ENCODE measurements at regions not wholly inside any gene's neighbourhood (a gene's known extent, or its start where the extent isn't known, plus 50 kb on each side); places are given as distances from the start of the nearest gene placed in this dataset.

DNA sequence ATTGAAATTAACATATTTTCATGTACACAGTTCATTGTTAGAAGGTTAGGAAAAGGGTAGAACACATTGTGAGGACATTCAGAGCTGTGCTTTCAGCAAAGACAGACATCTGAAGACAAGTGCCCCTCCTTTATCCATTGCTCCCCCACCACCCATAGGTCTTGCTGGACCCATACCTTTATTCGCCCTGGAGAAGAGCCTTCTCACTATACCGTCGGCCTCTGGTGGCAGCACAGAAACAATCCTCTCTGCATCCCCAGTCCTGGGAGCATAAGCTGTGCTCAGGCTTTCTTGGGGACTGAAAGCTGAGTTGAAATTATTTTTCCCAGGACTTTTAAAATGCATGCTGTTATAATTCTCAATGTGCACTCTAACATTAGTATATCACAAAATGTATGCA is 372.3 kb downstream of the EPHA7 start:
- TF ChIP-seq, protein P1, sequence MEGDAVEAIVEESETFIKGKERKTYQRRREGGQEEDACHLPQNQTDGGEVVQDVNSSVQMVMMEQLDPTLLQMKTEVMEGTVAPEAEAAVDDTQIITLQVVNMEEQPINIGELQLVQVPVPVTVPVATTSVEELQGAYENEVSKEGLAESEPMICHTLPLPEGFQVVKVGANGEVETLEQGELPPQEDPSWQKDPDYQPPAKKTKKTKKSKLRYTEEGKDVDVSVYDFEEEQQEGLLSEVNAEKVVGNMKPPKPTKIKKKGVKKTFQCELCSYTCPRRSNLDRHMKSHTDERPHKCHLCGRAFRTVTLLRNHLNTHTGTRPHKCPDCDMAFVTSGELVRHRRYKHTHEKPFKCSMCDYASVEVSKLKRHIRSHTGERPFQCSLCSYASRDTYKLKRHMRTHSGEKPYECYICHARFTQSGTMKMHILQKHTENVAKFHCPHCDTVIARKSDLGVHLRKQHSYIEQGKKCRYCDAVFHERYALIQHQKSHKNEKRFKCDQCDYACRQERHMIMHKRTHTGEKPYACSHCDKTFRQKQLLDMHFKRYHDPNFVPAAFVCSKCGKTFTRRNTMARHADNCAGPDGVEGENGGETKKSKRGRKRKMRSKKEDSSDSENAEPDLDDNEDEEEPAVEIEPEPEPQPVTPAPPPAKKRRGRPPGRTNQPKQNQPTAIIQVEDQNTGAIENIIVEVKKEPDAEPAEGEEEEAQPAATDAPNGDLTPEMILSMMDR (IDR thresholded peaks at IDR 0.05; ENCODE audit: low read depth, low read length, missing input control): no peak
- TF ChIP-seq RXRA (IDR thresholded peaks at IDR 0.05): no peak
- no peak for TF ChIP-seq JUND (IDR thresholded peaks at IDR 0.05)
- TF ChIP-seq, protein P2, sequence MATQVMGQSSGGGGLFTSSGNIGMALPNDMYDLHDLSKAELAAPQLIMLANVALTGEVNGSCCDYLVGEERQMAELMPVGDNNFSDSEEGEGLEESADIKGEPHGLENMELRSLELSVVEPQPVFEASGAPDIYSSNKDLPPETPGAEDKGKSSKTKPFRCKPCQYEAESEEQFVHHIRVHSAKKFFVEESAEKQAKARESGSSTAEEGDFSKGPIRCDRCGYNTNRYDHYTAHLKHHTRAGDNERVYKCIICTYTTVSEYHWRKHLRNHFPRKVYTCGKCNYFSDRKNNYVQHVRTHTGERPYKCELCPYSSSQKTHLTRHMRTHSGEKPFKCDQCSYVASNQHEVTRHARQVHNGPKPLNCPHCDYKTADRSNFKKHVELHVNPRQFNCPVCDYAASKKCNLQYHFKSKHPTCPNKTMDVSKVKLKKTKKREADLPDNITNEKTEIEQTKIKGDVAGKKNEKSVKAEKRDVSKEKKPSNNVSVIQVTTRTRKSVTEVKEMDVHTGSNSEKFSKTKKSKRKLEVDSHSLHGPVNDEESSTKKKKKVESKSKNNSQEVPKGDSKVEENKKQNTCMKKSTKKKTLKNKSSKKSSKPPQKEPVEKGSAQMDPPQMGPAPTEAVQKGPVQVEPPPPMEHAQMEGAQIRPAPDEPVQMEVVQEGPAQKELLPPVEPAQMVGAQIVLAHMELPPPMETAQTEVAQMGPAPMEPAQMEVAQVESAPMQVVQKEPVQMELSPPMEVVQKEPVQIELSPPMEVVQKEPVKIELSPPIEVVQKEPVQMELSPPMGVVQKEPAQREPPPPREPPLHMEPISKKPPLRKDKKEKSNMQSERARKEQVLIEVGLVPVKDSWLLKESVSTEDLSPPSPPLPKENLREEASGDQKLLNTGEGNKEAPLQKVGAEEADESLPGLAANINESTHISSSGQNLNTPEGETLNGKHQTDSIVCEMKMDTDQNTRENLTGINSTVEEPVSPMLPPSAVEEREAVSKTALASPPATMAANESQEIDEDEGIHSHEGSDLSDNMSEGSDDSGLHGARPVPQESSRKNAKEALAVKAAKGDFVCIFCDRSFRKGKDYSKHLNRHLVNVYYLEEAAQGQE (IDR thresholded peaks at IDR 0.05): no peak
- no peak for TF ChIP-seq FOXA1 (IDR thresholded peaks at IDR 0.05)
- TF ChIP-seq YY1 (IDR thresholded peaks at IDR 0.05): no peak

All from liver (tissue), 3 donors.